ENCODE measurements at regions not wholly inside any gene's neighbourhood (a gene's known extent, or its start where the extent isn't known, plus 50 kb on each side); places are given as distances from the start of the nearest gene placed in this dataset.

DNA sequence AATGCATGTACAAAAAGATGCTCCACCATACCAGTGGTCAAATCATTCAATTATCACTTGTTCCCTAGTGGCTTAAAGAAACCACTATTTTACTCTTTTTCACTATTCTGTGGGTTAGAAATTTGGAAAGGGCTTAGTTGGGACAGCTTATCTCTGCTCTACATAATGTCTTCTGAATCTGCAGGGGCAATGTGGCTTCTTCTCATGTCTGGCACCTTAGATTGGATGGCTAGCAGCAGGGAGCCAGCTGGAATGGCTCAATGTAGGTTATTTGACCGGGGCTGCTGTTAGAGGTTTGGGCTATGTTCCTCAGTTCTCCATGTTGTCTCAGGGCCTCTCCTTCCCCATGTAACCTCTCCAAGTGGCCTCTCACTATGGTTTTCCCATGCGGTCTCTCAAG, 57.5 kb upstream of the EPHB1 start:
- TF ChIP-seq, protein P1, sequence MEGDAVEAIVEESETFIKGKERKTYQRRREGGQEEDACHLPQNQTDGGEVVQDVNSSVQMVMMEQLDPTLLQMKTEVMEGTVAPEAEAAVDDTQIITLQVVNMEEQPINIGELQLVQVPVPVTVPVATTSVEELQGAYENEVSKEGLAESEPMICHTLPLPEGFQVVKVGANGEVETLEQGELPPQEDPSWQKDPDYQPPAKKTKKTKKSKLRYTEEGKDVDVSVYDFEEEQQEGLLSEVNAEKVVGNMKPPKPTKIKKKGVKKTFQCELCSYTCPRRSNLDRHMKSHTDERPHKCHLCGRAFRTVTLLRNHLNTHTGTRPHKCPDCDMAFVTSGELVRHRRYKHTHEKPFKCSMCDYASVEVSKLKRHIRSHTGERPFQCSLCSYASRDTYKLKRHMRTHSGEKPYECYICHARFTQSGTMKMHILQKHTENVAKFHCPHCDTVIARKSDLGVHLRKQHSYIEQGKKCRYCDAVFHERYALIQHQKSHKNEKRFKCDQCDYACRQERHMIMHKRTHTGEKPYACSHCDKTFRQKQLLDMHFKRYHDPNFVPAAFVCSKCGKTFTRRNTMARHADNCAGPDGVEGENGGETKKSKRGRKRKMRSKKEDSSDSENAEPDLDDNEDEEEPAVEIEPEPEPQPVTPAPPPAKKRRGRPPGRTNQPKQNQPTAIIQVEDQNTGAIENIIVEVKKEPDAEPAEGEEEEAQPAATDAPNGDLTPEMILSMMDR (IDR thresholded peaks at IDR 0.05 in 2 of 3, conservative IDR thresholded peaks at IDR 0.05 in 1 of 3; ENCODE audit: borderline replicate concordance in 1 of 3, insufficient read depth in 1 of 3, low read depth in 2 of 3, low read length in 2 of 3), result no peak
- TF ChIP-seq TCF7L2 (IDR thresholded peaks at IDR 0.05; ENCODE audit: borderline replicate concordance, extremely low read depth, insufficient read depth, insufficient read length) (no peak), SIN3A (IDR thresholded peaks at IDR 0.05; ENCODE audit: low read depth) (no peak), POLR2A (IDR thresholded peaks at IDR 0.05; ENCODE audit: borderline replicate concordance, extremely low read depth, insufficient read depth, insufficient read length) (no peak), CEBPB (IDR thresholded peaks at IDR 0.05; ENCODE audit: low read depth) (no peak), EZH2 (IDR thresholded peaks at IDR 0.05) (no peak), RAD21 (IDR thresholded peaks at IDR 0.05; ENCODE audit: low read depth) (no peak), YY1 (IDR thresholded peaks at IDR 0.05; ENCODE audit: extremely low read depth, insufficient replicate concordance, low read depth, low read length) (no peak)
- TF ChIP-seq, protein P2, sequence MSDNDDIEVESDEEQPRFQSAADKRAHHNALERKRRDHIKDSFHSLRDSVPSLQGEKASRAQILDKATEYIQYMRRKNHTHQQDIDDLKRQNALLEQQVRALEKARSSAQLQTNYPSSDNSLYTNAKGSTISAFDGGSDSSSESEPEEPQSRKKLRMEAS (IDR thresholded peaks at IDR 0.05), result no peak
